HG02884 (cell line): ENCODE measurements at regions not wholly inside any gene's neighbourhood (a gene's known extent, or its start where the extent isn't known, plus 50 kb on each side); places are given as distances from the start of the nearest gene placed in this dataset.

Experiments
- ATAC-seq: cut with Tn5 transposase; IDR thresholded peaks from one replicate; pipeline ENCODE4 v1.9.1; 2021; ENCODE audit warnings: mild to moderate bottlenecking, moderate library complexity; ENCODE audit not compliant: unreplicated experiment

DNA sequence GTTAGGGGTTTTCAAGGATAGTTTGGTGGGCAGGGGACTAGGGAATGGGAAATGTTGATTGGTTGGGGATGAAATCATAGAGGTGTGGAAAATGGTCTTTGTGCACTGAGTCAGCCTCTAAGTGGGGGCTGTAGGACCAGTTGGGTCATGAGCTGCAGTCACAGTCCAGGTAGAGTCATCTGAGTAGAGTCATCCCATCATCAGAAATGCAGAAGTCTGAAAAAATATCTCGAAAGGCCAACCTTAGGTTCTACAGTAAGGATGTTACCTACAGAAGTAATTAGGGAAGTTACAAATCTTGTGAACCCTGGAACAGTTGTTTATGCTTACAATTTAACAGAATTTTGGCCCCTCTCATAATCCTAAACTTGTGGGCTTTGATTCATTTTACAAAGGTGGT is 63.4 kb upstream of the AP1S2 start:
- no peak for ATAC-seq

DNA sequence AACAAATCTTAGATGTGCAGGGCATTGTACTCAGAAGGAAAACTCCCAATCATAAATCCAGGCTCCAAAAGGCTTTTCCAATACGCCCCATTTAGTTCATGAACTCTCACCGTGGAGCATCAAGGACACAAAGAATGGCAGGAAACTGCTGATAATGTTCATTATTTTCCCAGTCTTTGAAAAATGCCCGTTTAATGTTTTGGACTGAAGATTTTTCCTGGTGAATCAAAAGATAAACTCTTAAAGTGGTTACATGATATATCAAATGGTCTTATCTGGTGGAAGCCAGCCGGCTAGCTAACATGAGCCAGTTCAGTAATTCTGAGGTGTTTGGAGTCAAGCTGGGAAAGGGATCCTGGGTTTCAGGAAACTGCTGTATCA is 62.1 kb upstream of the AP1S2 start:
- ATAC-seq, result no peak

DNA sequence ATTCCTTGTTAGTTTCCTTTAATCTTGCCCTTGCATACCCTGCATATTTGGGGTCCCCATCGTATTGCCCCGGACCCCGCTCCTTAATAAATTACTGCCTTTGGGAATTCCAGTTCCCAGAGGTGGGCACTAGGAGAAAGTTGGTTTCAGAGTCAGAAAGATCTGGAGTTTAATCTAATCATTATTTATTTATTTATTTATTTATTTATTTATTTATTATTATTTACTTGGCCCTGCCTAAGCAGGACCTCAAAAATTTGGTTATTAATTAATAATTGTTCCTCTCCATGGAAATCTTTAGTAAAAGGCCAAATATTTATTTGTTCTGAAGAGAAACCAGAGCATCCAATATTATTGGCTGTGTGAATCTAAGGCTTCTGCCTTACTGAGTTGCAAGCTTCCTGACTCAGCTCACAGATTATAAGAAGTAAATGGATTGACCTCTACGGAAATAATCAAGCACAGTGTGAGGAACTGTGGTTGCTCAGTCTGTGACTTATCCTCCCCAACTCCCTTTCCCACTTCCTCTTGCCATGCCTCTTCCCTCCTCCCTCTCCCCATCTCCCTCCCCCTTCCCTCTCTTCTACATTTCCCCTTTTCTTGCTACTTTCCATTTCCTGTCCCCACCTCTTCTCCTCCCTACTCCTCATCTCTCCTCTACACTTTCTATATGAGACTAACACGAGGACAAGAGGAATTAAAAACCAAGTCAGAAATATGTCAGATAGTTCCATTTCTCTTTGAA is 61.5 kb upstream of the AP1S2 start:
- no peak for ATAC-seq

DNA sequence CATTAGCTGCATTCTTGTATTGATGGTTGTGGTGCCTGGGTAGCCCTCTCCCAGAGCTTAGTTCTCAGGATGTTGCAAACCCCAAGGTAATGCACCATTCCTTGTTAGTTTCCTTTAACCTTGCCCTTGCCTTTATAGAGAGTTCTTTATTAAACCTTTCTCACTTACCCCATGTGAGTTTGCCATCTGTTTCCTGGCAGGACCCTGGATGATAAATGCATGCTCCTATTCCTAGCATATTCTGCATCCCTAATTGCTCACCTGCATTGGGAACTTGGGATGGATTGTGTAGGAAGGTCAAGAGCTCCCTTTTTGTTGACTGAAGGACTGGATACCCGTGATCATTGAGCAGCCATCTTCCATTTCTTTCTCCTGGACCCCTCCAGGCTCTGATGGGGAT is 59.9 kb upstream of the AP1S2 start:
- ATAC-seq, result no peak

DNA sequence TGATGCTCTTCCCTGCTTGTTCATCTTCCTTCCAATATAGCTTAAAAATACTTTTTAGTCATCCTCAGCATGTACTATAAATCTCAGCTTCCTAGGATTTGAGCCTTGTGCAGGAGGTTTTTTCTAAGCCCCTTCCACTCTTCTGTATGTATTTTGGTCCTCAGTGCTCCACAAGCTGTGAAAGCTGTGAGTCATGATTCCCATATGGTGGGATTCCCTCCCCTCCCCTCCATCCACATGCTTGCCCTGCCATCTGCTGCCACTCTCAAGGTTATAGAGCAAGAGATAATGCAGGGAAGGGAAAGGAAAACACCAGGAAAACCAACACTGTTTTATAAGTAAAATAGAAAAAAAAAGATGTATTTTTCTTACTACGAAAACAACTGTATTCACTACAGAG is 58.5 kb upstream of the AP1S2 start:
- ATAC-seq, result no peak

DNA sequence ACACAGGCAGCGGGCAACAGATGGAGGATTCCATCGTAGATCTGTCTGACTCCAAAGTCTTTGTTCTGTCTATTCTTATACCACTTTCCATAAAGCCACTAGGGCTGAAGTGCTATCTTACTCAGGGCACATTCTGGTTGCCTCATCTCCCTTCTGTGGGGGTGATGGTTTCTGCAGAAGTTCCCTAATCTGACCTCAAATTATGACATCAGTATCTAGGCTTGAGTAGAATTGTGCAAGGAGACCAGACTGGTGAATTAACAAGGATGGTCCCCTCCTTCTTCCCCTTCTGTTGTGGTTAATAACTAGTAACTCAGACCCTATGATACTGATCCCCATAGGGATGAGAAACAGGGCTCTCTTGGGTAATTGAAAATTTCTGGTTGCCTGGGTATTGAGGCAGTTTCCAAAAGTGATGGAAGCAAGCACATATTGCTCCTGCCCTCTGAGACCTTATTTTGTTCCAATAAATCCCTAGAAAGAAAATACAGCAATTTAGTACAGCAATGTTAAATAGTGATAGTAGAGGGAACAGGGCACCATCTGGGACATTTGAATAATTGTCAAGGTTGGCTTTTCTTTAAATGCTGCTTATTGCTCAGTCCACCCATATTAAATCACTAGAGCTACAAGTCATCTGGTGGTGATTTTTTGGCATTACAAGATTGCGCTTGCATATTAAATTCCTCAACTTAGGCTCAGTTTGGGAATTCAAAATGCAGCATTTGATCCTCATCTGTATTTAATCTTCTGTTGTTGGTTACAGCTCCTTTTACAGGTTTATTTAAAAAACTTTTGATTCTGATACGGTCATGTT is 57.3 kb upstream of the AP1S2 start:
- peak; percentile 50 for ATAC-seq

DNA sequence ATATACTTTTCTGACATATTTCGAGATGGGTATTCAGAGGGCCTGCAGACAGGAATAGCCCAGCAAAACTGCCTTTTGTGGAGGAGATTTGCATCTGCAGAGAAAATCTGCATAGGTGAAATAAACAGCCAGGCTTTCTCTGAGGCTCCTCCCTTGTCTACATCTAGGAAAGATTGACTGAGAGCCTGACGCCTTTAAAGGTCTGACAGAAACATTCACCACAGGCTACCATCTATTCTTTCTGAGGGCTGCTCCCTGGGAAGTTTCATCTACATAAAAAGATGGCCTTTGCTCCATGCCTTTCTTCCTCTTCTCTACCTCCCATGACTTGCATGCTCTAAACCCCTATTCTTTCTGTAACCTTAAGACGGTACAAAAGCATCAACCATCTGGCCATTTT is 55.0 kb upstream of the AP1S2 start:
- no peak for ATAC-seq

DNA sequence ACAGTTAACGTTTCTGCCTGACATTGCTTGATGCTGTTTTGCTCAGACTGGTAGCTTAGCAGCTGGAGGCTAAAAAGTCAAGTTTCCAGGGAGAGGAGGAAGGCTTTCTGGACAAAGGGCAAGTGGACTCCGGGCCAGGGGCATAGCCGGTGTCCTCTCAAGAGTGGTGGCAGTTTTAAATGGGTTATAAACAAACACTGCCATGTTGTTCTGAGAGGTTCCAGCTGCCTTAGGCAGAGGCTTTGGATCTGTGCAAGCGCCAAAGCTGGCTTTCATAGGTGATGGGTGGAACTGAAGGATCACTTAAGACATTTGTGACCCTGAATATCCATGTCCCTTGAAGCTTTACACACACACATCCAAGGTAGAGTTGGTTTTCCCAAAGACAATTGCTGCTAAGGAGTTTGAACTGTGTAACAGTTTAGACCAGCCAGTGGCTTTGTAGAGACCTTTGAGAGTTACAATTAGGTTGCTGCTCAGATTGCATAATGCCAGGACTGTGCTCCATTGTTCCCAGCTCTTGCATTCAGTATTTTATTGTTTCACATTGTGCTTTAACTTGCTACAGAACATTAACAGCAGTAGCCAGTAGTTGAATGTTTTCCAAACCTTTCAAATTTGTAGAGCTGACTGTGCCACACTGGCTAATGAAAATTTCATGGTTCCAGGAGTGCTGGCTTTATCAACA is 54.1 kb upstream of the AP1S2 start:
- no peak for ATAC-seq

DNA sequence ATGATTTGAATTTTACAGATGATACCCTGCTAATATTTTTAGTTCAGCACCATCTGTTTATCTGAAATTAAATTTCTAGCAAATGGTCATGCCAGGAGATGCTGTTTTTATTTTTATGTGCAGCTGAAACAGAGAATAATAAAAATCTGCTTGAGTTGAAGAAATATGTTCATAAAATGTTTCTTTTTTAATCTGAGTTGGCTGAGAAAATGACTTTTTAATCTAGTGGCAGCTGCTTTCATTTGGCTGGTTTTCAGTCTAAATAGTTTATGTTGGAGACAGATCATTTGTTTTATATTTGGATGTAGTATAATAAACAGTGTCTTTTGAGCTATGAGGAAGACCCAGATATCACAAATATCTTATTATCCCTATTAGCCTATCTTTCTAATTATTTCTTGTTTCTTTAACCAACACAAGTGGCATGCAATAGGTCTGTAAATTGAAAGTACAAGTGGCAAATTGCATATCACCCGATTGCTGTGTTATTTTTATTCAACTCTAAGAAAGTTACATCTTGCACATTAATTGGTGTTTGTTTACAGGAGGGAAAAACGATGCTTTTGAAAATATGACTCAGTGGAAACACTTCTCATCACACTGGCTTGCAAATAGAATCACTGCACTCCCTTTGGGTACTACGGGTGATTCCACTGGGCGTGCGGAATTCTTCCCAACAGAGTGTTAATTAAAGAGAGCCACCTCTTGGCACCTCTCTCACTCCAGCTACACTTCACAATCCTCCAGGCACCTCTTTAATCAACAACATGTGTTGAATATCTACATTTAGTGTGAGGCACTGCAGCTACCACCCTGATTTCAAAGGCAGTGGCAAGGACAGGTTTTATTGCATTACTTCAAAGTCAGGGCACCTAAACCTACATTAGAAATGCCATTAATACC is 51.7 kb upstream of the AP1S2 start:
- no peak for ATAC-seq
